ENCODE measurements at regions not wholly inside any gene's neighbourhood (a gene's known extent, or its start where the extent isn't known, plus 50 kb on each side); places are given as distances from the start of the nearest gene placed in this dataset.

DNA sequence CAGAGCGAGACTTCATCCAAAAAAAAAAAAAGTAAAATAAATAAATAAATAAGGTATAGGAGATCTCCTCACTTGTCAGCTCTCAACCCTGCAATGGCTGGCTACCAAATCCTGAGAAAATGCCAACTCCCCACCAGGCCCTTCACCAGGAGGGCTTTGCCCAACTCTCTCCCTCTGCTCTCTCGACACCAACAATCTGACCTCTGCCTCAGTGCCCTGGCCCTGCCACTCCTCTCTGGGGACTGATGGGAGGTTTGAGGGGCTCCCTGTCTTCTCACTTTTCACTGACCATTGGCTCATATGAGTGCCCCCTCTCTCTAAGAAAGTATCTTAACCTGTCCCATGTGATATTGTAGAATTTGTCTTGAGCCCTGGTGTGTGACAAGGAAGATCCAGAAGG, 52.6 kb upstream of the SH3PXD2B start:
- TF ChIP-seq, protein P1, sequence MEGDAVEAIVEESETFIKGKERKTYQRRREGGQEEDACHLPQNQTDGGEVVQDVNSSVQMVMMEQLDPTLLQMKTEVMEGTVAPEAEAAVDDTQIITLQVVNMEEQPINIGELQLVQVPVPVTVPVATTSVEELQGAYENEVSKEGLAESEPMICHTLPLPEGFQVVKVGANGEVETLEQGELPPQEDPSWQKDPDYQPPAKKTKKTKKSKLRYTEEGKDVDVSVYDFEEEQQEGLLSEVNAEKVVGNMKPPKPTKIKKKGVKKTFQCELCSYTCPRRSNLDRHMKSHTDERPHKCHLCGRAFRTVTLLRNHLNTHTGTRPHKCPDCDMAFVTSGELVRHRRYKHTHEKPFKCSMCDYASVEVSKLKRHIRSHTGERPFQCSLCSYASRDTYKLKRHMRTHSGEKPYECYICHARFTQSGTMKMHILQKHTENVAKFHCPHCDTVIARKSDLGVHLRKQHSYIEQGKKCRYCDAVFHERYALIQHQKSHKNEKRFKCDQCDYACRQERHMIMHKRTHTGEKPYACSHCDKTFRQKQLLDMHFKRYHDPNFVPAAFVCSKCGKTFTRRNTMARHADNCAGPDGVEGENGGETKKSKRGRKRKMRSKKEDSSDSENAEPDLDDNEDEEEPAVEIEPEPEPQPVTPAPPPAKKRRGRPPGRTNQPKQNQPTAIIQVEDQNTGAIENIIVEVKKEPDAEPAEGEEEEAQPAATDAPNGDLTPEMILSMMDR (IDR thresholded peaks at IDR 0.05): no peak
- TF ChIP-seq POLR2A (IDR thresholded peaks at IDR 0.05): no peak
